Esophagus muscularis mucosa (tissue), 4 donors: ENCODE measurements at regions not wholly inside any gene's neighbourhood (a gene's known extent, or its start where the extent isn't known, plus 50 kb on each side); places are given as distances from the start of the nearest gene placed in this dataset.

Experiments
- DNase-seq: peaks from one replicate; pipeline ENCODE4 v3.0.0-alpha.2; 2017; ENCODE audit errors: extremely low spot score
- H3K27ac ChIP-seq, 4 donors: fragments of 200-600 bp; sonication (generic); replicated peaks in 1 of 4; 1 replicate in 3 of 4; 2 replicates in 1 of 4; pipeline ENCODE4 v1.5.1; 2016 to 2019; ENCODE audit warnings: mild to moderate bottlenecking in 1 of 4
- H3K27me3 ChIP-seq, 4 donors: fragments of 200-600 bp; sonication (generic); one replicate each; pipeline versions ENCODE4 v1.5.1 to v1.6.0; 2016 to 2019
- H3K36me3 ChIP-seq, 4 donors: fragments of 200-600 bp; sonication (generic); one replicate each; pipeline ENCODE4 v1.5.1; 2016 to 2019
- H3K4me1 ChIP-seq, 4 donors: fragments of 200-600 bp; sonication (generic); one replicate each; pipeline ENCODE4 v1.5.1; 2016 to 2019
- H3K4me3 ChIP-seq, 4 donors: fragments of 200-600 bp; sonication (generic); 1 replicate in 2 of 4; 2 replicates in 2 of 4; pipeline ENCODE4 v1.5.1; 2016 to 2019; ENCODE audit warnings: mild to moderate bottlenecking in 4 of 4, moderate library complexity in 1 of 4
- H3K9me3 ChIP-seq, 4 donors: fragments of 200-600 bp; sonication (generic); 1 replicate in 3 of 4; 2 replicates in 1 of 4; pipeline ENCODE4 v1.5.1; 2016 to 2019
- EP300 ChIP-seq: sonication (generic); formaldehyde crosslinking; IDR thresholded peaks from one replicate; pipeline ENCODE4 v1.6.1; 2017; ENCODE audit warnings: antibody characterized with exemption
- POLR2A ChIP-seq: fragments of 450-650 bp; IDR thresholded peaks from one replicate; pipeline ENCODE4 v1.6.1; 2017; ENCODE audit warnings: antibody characterized with exemption, moderate library complexity, mild to moderate bottlenecking, low read depth
- POLR2AphosphoS5 ChIP-seq, 2 donors: sonication (generic); formaldehyde crosslinking; IDR thresholded peaks; one replicate each; pipeline ENCODE4 v1.6.1; 2017; ENCODE audit warnings: antibody characterized with exemption in 2 of 2
- WGBS: methylation state at CpG from one replicate; pipeline ENCODE4 v1.1.5; 2018; 5-methylcytosine and 5-hydroxymethylcytosine counted together
- intact Hi-C: fragments of 100-400 bp; cut with DNase I; formaldehyde crosslinking; loops from one replicate; pipeline ENCODE4 v1.15.1; 2023
- TF ChIP-seq, protein P1 (sequence below), 3 experiments: fragments of 200-600 bp in 2 of 3; fragments of 450-650 bp in 1 of 3; sonication (generic) in 2 of 3; IDR thresholded peaks; one replicate each; pipeline ENCODE4 v1.5.1; 2017 to 2019; ENCODE audit warnings: antibody characterized with exemption in 3 of 3, mild to moderate bottlenecking in 2 of 3, moderate library complexity in 1 of 3

DNA sequence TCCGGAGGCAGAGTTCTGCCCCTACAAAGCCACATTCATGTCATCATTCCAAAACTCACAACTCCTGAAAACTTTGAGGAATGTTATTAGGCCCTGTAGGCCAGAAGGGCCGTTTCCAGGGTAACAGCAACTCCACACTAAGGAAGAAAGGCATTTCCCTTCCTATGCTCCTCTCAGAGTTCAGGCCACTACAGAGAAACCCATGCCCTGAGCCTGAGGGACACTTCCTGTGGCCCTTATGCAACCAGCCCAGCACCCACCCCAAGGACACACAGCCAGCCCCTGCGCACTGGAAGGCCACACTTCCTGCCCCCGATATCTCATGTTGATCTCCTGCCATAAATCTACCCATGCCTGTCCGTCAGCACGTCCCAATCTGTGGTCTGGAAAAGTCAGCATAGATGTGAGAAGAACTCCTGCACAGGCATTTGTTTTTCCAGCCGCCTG, 289.3 kb downstream of the BCOR start:
- H3K4me3 ChIP-seq = no peak overlapping the region
- no peaks in the 10 kb centered on the region for H3K27me3 ChIP-seq
- no peaks in the 10 kb centered on the region for H3K9me3 ChIP-seq
- H3K4me1 ChIP-seq = peaks cover 0 to 22% (median 10%) of the 10 kb centered on the region in 4 donors
- intact Hi-C loops = no loop called here
- peak overlapping the region in 2 of 4 donors; percentile 0 to 26 for H3K27ac ChIP-seq
- TF ChIP-seq POLR2A = no peak
- TF ChIP-seq, protein P1, sequence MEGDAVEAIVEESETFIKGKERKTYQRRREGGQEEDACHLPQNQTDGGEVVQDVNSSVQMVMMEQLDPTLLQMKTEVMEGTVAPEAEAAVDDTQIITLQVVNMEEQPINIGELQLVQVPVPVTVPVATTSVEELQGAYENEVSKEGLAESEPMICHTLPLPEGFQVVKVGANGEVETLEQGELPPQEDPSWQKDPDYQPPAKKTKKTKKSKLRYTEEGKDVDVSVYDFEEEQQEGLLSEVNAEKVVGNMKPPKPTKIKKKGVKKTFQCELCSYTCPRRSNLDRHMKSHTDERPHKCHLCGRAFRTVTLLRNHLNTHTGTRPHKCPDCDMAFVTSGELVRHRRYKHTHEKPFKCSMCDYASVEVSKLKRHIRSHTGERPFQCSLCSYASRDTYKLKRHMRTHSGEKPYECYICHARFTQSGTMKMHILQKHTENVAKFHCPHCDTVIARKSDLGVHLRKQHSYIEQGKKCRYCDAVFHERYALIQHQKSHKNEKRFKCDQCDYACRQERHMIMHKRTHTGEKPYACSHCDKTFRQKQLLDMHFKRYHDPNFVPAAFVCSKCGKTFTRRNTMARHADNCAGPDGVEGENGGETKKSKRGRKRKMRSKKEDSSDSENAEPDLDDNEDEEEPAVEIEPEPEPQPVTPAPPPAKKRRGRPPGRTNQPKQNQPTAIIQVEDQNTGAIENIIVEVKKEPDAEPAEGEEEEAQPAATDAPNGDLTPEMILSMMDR (IDR thresholded peaks at IDR 0.05) = no peak
- no peak for TF ChIP-seq EP300
- no peak for TF ChIP-seq POLR2AphosphoS5 (IDR thresholded peaks at IDR 0.05)
- no peaks in the 10 kb centered on the region for H3K36me3 ChIP-seq
- no peak for DNase-seq
- WGBS = 61% methylated on average over 7 of the region's 7 CpGs

GRCh38 chrX:39809331-39809730, 288.4 kb downstream of the BCOR start:
- Histone ChIP-seq H3K36me3 (no peaks in the 10 kb centered on the region), H3K4me3 (no peak overlapping the region), H3K27me3 (no peaks in the 10 kb centered on the region), H3K9me3 (no peaks in the 10 kb centered on the region), H3K27ac (no peak overlapping the region), H3K4me1 (peaks cover 0 to 30% (median 17%) of the 10 kb centered on the region in 4 donors)
- 73% methylated on average over 4 of the region's 4 CpGs for WGBS
- DNase-seq = no peak
- intact Hi-C loops = no loop called here
- TF ChIP-seq POLR2AphosphoS5 (IDR thresholded peaks at IDR 0.05) = no peak
- TF ChIP-seq EP300 = no peak
- TF ChIP-seq, protein P1 (IDR thresholded peaks at IDR 0.05) = no peak
- TF ChIP-seq POLR2A = no peak

GRCh38 chrX:39810901-39811300, 286.9 kb downstream of the BCOR start:
- Histone ChIP-seq H3K36me3 (no peaks in the 10 kb centered on the region), H3K4me3 (no peak overlapping the region), H3K27ac (no peak overlapping the region), H3K27me3 (no peaks in the 10 kb centered on the region), H3K9me3 (no peaks in the 10 kb centered on the region), H3K4me1 (peaks cover 0 to 33% (median 21%) of the 10 kb centered on the region in 4 donors)
- TF ChIP-seq POLR2A (no peak), POLR2AphosphoS5 (IDR thresholded peaks at IDR 0.05) (no peak), EP300 (no peak)
- TF ChIP-seq, protein P1 (IDR thresholded peaks at IDR 0.05) = no peak
- intact Hi-C loops = loop anchor here (10.0 kb wide), 2 partner anchors 76 to 344 kb away; no protein-coding TSS in a partner anchor
- DNase-seq = no peak
- 82% methylated on average over 2 of the region's 2 CpGs for WGBS

GRCh38 chrX:39811376-39811775, 286.4 kb downstream of the BCOR start:
- H3K36me3 ChIP-seq = no peaks in the 10 kb centered on the region
- H3K27me3 ChIP-seq = no peaks in the 10 kb centered on the region
- WGBS = 79% methylated on average over 8 of the region's 8 CpGs
- no peak overlapping the region for H3K4me3 ChIP-seq
- TF ChIP-seq, protein P1 (IDR thresholded peaks at IDR 0.05) = no peak
- TF ChIP-seq EP300 (no peak), POLR2A (no peak), POLR2AphosphoS5 (IDR thresholded peaks at IDR 0.05) (peak in 1 of 2 donors; percentile 44)
- no peak overlapping the region for H3K27ac ChIP-seq
- DNase-seq = no peak
- no peaks in the 10 kb centered on the region for H3K9me3 ChIP-seq
- intact Hi-C loops = loop anchor here (10.0 kb wide), 2 partner anchors 77 to 343 kb away; no protein-coding TSS in a partner anchor
- H3K4me1 ChIP-seq = peaks cover 0 to 33% (median 21%) of the 10 kb centered on the region in 4 donors
